ENCODE measurements at regions not wholly inside any gene's neighbourhood (a gene's known extent, or its start where the extent isn't known, plus 50 kb on each side); places are given as distances from the start of the nearest gene placed in this dataset.

GRCh38 chr12:93950311-93950710 is 198.1 kb upstream of the PLXNC1 start:
- no peaks in the 10 kb centered on the region for H3K4me1 ChIP-seq (ENCODE audit: insufficient read depth, low read length)
- intact Hi-C loops (cut with DNase I, micrococcal nuclease): no loop called here
- POLR2A ChIA-PET: no interaction called here
- DNase-seq: no peak
- H3K36me3 ChIP-seq (ENCODE audit: insufficient read depth, low read length): no peaks in the 10 kb centered on the region
- Mint-ChIP-seq H3K4me3 (no peak overlapping the region), H3K9me3 (no peaks in the 10 kb centered on the region), H3K4me1 (ENCODE audit: low read depth) (no peaks in the 10 kb centered on the region), H3K36me3 (ENCODE audit: low read depth) (no peaks in the 10 kb centered on the region), H3K27me3 (peaks cover 5% of the 10 kb centered on the region), H3K27ac (no peak overlapping the region)
- no peaks in the 10 kb centered on the region for H3K27me3 ChIP-seq (ENCODE audit: control insufficient read depth in 1 of 2, insufficient read depth in 2 of 2, low read length in 2 of 2)
- no peak overlapping the region for H3K27ac ChIP-seq (ENCODE audit: low read depth in 1 of 2, low read length in 2 of 2)
- CTCF ChIA-PET: no interaction called here
- no peak for ATAC-seq (ENCODE audit: poor library complexity)
- H3K9me3 ChIP-seq (ENCODE audit: control insufficient read depth in 1 of 2, insufficient read depth in 1 of 2, low read length in 2 of 2): no peaks in the 10 kb centered on the region
- no peak overlapping the region for H3K4me3 ChIP-seq (ENCODE audit: low read length)
- TF ChIP-seq CTCF (IDR thresholded peaks at IDR 0.05): no peak

- POLR2A ChIA-PET: no interaction called here
- ATAC-seq (ENCODE audit: poor library complexity): no peak
- Mint-ChIP-seq H3K4me3 (no peak overlapping the region), H3K27ac (no peak overlapping the region), H3K27me3 (peaks cover 1% of the 10 kb centered on the region), H3K4me1 (ENCODE audit: low read depth) (no peaks in the 10 kb centered on the region), H3K36me3 (ENCODE audit: low read depth) (no peaks in the 10 kb centered on the region), H3K9me3 (peaks cover 9% of the 10 kb centered on the region)
- no peak overlapping the region for H3K4me3 ChIP-seq (ENCODE audit: low read length)
- no peaks in the 10 kb centered on the region for H3K9me3 ChIP-seq (ENCODE audit: control insufficient read depth in 1 of 2, insufficient read depth in 1 of 2, low read length in 2 of 2)
- H3K27me3 ChIP-seq (ENCODE audit: control insufficient read depth in 1 of 2, insufficient read depth in 2 of 2, low read length in 2 of 2): no peaks in the 10 kb centered on the region
- no peaks in the 10 kb centered on the region for H3K36me3 ChIP-seq (ENCODE audit: insufficient read depth, low read length)
- DNase-seq: no peak
- CTCF ChIA-PET: no interaction called here
- no peaks in the 10 kb centered on the region for H3K4me1 ChIP-seq (ENCODE audit: insufficient read depth, low read length)
- TF ChIP-seq CTCF (IDR thresholded peaks at IDR 0.05): no peak
- intact Hi-C loops (cut with DNase I, micrococcal nuclease): no loop called here
- H3K27ac ChIP-seq (ENCODE audit: low read depth in 1 of 2, low read length in 2 of 2): no peak overlapping the region
Measured at GRCh38 chr12:93954166-93955112, 193.9 kb upstream of the PLXNC1 start.

GRCh38 chr12:93956551-93956950 is 191.8 kb upstream of the PLXNC1 start:
- Mint-ChIP-seq H3K4me1 (ENCODE audit: low read depth) (no peaks in the 10 kb centered on the region), H3K4me3 (no peak overlapping the region), H3K27ac (no peak overlapping the region), H3K27me3 (no peaks in the 10 kb centered on the region), H3K36me3 (ENCODE audit: low read depth) (no peaks in the 10 kb centered on the region), H3K9me3 (peaks cover 9% of the 10 kb centered on the region)
- Histone ChIP-seq H3K27me3 (ENCODE audit: control insufficient read depth in 1 of 2, insufficient read depth in 2 of 2, low read length in 2 of 2) (no peaks in the 10 kb centered on the region), H3K4me1 (ENCODE audit: insufficient read depth, low read length) (no peaks in the 10 kb centered on the region), H3K27ac (ENCODE audit: low read depth in 1 of 2, low read length in 2 of 2) (no peak overlapping the region), H3K4me3 (ENCODE audit: low read length) (no peak overlapping the region), H3K36me3 (ENCODE audit: insufficient read depth, low read length) (no peaks in the 10 kb centered on the region), H3K9me3 (ENCODE audit: control insufficient read depth in 1 of 2, insufficient read depth in 1 of 2, low read length in 2 of 2) (no peaks in the 10 kb centered on the region)
- ChIA-PET CTCF (no interaction called here), POLR2A (no interaction called here)
- TF ChIP-seq CTCF (IDR thresholded peaks at IDR 0.05): no peak
- DNase-seq: no peak
- intact Hi-C loops (cut with DNase I, micrococcal nuclease): no loop called here
- no peak for ATAC-seq (ENCODE audit: poor library complexity)

Data from CD4-positive, alpha-beta T cell (primary cell).